ENCODE measurements at regions not wholly inside any gene's neighbourhood (a gene's known extent, or its start where the extent isn't known, plus 50 kb on each side); places are given as distances from the start of the nearest gene placed in this dataset.

- Histone ChIP-seq H3K9ac (ENCODE audit: low read length) (no peak overlapping the region), H3K79me2 (ENCODE audit: low read length) (no peaks in the 10 kb centered on the region), H3K4me3 (ENCODE audit: low read length) (no peak overlapping the region), H3K27ac (ENCODE audit: low read length) (no peak overlapping the region), H2AFZ (ENCODE audit: low read depth, low read length) (no peak overlapping the region), H4K20me1 (ENCODE audit: insufficient read depth, low read length) (no peaks in the 10 kb centered on the region), H3K36me3 (replicated peaks; ENCODE audit: low read depth, low read length) (no peaks in the 10 kb centered on the region), H3K9me3 (ENCODE audit: insufficient read depth, low read length) (no peaks in the 10 kb centered on the region), H3K27me3 (ENCODE audit: low read depth, low read length) (no peaks in the 10 kb centered on the region), H3K4me1 (ENCODE audit: low read length) (no peaks in the 10 kb centered on the region), H3K4me2 (ENCODE audit: low read length) (no peak overlapping the region)
- TF ChIP-seq EZH2phosphoT487 (IDR thresholded peaks at IDR 0.05; ENCODE audit: low read depth) (no peak), CTCF (IDR thresholded peaks at IDR 0.05; ENCODE audit: low read depth, low read length) (no peak)
Observed at GRCh38 chr10:33074443-33074842, 116.4 kb upstream of the ITGB1 start.

DNA sequence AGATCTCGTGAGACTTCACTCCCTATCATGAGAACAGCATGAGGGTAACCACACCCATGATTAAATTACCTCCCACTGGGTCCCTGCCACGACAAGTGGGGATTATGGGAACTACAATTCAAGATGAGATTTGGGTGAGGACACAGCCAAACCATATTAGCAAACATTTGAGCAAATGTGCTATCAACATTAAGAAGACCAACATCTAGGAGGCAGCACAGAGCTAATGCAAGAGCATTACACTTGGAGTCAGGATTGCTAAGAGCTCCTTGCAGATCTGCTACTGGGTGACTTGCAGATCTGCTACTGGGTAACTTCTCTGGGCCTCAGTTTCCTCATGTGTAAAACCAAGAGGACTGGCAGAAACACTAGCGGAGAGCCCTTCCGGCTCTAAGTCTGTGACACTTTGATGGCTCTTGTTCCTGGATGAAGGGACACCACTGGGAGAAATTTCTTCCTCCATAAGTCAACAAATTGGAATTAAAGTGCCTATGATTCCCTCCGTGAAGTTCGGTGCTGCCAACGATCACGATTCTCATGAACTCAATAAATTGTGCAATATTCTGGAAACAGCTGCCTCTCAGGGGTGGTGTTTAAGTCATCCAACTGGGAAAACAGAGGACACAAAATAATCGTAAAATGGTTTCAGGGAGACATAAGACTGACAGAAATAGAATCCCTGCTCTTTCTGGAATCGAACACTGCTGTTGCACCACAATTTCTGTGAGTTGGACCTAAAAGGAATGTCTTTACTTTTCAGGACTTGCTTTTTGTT lies 115.8 kb upstream of the ITGB1 start:
- no peaks in the 10 kb centered on the region for H4K20me1 ChIP-seq (ENCODE audit: insufficient read depth, low read length)
- H3K4me1 ChIP-seq (ENCODE audit: low read length) = no peaks in the 10 kb centered on the region
- H3K79me2 ChIP-seq (ENCODE audit: low read length) = no peaks in the 10 kb centered on the region
- H3K9ac ChIP-seq (ENCODE audit: low read length) = no peak overlapping the region
- H3K4me2 ChIP-seq (ENCODE audit: low read length) = no peak overlapping the region
- no peak overlapping the region for H3K4me3 ChIP-seq (ENCODE audit: low read length)
- no peak overlapping the region for H2AFZ ChIP-seq (ENCODE audit: low read depth, low read length)
- H3K9me3 ChIP-seq (ENCODE audit: insufficient read depth, low read length) = no peaks in the 10 kb centered on the region
- TF ChIP-seq CTCF (IDR thresholded peaks at IDR 0.05; ENCODE audit: low read depth, low read length) = no peak
- TF ChIP-seq EZH2phosphoT487 (IDR thresholded peaks at IDR 0.05; ENCODE audit: low read depth) = no peak
- no peaks in the 10 kb centered on the region for H3K27me3 ChIP-seq (ENCODE audit: low read depth, low read length)
- no peak overlapping the region for H3K27ac ChIP-seq (ENCODE audit: low read length)
- H3K36me3 ChIP-seq (replicated peaks; ENCODE audit: low read depth, low read length) = no peaks in the 10 kb centered on the region

DNA sequence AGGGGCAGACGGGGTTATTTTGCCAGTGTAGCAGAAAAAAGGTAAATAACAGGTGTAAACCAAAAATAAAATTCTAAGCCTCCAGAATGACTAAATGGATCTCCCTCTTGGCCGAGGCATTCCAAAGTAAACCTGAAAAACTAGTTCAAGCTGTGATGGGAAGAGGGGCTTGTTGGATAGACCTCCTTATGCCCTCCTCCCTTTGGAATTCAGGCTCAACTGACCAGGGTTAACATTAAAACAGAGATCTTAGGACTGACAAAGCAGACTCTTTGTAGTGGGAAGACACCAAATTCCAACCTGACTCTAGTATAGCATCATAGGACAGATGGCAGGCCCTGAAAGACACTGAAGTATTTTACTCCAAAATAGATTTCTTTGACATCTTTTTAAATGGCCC lies 113.8 kb upstream of the ITGB1 start:
- Histone ChIP-seq H3K9me3 (ENCODE audit: insufficient read depth, low read length) (no peaks in the 10 kb centered on the region), H3K4me1 (ENCODE audit: low read length) (no peaks in the 10 kb centered on the region), H3K79me2 (ENCODE audit: low read length) (no peaks in the 10 kb centered on the region), H3K4me3 (ENCODE audit: low read length) (no peak overlapping the region), H4K20me1 (ENCODE audit: insufficient read depth, low read length) (no peaks in the 10 kb centered on the region), H3K4me2 (ENCODE audit: low read length) (no peak overlapping the region), H3K9ac (ENCODE audit: low read length) (no peak overlapping the region), H3K27ac (ENCODE audit: low read length) (no peak overlapping the region), H3K27me3 (ENCODE audit: low read depth, low read length) (no peaks in the 10 kb centered on the region), H3K36me3 (replicated peaks; ENCODE audit: low read depth, low read length) (no peaks in the 10 kb centered on the region), H2AFZ (ENCODE audit: low read depth, low read length) (no peak overlapping the region)
- TF ChIP-seq EZH2phosphoT487 (IDR thresholded peaks at IDR 0.05; ENCODE audit: low read depth) (no peak), CTCF (IDR thresholded peaks at IDR 0.05; ENCODE audit: low read depth, low read length) (no peak)

GRCh38 chr10:33070101-33070500 lies 112.1 kb upstream of the ITGB1 start:
- no peaks in the 10 kb centered on the region for H3K27me3 ChIP-seq (ENCODE audit: low read depth, low read length)
- H3K79me2 ChIP-seq (ENCODE audit: low read length) = no peaks in the 10 kb centered on the region
- no peaks in the 10 kb centered on the region for H4K20me1 ChIP-seq (ENCODE audit: insufficient read depth, low read length)
- no peak overlapping the region for H3K9ac ChIP-seq (ENCODE audit: low read length)
- no peak overlapping the region for H2AFZ ChIP-seq (ENCODE audit: low read depth, low read length)
- TF ChIP-seq CTCF (IDR thresholded peaks at IDR 0.05; ENCODE audit: low read depth, low read length) (no peak), EZH2phosphoT487 (IDR thresholded peaks at IDR 0.05; ENCODE audit: low read depth) (no peak)
- H3K36me3 ChIP-seq (replicated peaks; ENCODE audit: low read depth, low read length) = no peaks in the 10 kb centered on the region
- H3K4me3 ChIP-seq (ENCODE audit: low read length) = no peak overlapping the region
- no peaks in the 10 kb centered on the region for H3K9me3 ChIP-seq (ENCODE audit: insufficient read depth, low read length)
- no peak overlapping the region for H3K4me2 ChIP-seq (ENCODE audit: low read length)
- no peak overlapping the region for H3K27ac ChIP-seq (ENCODE audit: low read length)
- H3K4me1 ChIP-seq (ENCODE audit: low read length) = no peaks in the 10 kb centered on the region
